Stimulated activated CD4-positive, alpha-beta T cell treated with anti-CD3 and anti-CD28 coated beads, Interleukin-12 subunit alpha, Interleukin-12 subunit beta, amount 100 ng/mL, for 24 hours (primary cell): ENCODE measurements at regions not wholly inside any gene's neighbourhood (a gene's known extent, or its start where the extent isn't known, plus 50 kb on each side); places are given as distances from the start of the nearest gene placed in this dataset.

Experiments used
- DNase-seq, 2 experiments: peaks; one replicate each; pipeline ENCODE4 v3.0.0-alpha.2; 2020; ENCODE audit warnings: low read depth in 2 of 2

DNA sequence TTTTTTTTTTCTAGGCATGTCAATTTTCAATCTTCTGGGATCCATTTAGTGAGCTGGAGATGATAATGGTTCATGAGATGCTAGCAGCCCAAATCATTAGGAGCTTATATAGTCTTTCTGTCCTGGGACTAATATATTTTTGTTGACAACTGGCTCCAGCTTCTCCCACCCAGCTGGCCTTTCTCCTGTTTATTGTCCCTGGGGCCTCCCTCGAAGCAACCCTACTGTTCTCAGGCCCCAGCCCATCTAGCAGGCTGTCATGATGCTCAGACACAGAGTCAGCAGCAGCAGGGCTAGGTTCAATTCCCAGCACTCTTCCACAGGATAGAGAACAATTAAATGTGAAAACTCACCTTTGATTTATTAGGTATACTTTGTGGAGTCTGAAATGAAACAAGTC, 127.6 kb upstream of the MID1 start:
- no peak for DNase-seq

DNA sequence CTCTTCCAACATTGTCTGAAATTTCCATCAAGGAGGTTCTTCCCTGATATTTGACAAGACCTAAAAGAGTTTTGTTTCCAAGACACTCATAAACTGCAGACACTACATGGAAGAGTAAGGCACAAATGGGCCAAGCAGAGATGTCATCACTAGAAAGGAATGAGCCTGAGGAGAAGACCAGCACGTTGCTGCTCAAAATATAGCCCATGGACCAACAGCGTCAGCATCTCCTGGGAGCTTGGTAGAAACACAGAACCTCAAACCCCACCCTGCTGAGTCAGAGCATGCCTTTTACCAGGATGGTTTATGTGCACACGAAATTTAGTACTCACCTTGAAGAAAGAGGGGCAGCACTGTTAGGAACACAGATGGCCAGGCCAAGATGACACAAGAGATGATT, 128.7 kb upstream of the MID1 start:
- DNase-seq, result no peak

DNA sequence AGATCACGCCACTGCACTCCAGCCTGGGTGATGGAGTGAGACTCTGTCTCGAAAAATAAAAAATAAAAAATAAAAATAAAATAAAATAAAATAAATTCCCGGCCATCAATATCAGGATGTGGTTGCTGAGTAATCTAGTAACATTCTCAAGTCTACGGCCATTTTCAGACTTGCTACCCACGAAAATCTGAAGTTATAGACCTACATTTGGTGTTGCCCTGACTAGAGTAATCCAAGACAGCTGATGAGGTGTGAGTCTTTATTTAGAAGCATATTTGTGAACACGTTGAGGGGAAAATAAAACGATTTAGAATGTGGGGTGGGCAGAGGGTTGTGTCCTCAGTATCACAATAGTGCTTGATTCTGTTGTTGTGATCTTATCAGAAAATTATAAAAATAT, 130.2 kb upstream of the MID1 start:
- no peak for DNase-seq

DNA sequence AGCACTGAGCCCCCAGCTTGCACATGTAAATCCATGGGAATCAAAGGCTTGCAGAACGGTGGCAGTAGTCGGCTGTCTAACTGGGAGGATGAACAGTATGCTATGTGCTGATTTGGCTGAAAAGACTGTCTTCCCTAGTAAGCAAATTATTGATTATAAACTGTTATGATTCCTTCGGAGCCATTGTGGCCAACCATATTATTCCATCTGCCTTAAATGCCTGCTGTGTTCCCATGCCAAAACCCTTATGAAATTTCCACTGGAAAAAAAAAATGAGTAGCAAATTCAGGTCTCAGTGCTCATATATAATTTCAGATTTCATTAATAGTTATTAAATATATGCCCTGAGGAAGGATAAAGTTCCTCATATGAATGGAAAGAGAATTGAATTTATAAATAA, 132.7 kb upstream of the MID1 start:
- no peak for DNase-seq

DNA sequence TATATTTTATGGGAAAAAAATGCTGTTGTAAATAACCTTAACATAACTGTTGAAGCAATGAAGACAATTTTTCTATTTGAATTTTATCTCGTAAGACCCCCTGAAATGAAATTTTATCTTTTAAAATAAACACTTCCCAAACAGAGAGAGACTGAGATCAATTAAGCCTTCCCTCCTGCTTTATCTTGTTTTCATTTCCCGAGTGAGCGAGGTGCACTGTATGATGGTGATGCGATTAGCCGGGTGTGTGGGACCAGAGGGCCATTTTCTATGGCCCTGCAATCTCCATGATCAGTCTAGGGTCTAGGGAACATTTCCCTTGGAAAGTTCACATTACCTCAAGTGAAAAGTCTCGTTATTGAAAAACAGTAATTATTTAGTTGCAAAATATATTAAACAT, 134.1 kb upstream of the MID1 start:
- DNase-seq, result no peak

DNA sequence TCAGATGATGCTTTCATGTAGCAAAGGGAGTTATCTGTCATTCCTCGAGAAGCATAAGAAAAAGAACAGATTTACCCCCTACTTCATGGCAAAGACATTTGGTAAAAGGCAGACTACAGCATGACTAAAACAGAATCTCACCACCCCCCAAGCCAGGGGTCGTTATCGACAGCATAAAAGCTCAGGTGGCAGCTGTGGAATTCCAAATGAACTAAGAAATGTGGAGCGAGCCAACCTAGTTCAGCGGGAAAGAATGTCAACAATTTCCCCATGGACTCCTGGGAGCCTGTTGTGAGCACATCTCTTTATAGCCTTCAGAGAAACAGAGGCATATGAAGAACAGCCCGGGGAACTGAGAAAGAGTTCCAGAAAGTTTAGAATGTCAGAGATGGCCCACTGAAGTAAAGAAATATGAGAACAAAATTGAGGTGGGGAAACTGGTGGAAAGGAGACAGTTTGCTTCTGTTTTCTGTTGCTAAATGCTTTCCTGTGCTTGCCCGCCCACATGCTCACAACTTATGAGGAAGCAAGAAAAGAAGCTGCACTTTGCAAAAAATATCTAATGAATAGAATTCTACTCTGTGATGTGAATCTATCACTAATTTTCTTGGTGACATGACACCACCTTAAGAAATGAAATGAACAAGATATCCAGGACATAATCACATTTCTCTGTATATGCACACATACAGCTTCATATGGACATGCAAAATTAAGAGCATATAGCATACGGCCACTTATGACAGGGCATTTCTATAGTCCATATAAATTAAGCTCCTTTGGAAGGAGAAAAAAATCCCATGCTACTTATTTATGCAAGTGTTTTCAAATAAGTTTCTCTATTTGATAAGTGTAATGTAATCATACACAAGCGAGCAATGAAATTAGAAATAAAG, 135.3 kb upstream of the MID1 start:
- no peak for DNase-seq

DNA sequence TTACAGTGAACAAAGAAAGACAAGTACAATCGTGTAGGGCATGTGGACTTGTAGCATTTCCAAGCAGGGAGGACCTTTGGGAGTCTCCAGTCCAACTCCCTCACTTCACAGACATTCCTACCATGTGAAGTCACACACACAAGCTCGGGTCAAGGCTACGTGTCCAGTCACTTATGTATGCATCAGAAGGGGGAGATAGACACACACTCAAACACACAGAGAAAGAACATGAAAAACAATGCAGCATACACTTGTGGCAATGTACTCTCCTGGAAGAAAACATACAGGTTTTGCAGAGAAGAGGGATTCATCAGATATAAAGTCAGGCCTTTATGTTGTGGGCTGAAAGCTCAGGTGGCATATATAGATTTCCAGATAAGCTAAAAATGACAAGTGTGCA, 136.1 kb upstream of the MID1 start:
- DNase-seq, result no peak

DNA sequence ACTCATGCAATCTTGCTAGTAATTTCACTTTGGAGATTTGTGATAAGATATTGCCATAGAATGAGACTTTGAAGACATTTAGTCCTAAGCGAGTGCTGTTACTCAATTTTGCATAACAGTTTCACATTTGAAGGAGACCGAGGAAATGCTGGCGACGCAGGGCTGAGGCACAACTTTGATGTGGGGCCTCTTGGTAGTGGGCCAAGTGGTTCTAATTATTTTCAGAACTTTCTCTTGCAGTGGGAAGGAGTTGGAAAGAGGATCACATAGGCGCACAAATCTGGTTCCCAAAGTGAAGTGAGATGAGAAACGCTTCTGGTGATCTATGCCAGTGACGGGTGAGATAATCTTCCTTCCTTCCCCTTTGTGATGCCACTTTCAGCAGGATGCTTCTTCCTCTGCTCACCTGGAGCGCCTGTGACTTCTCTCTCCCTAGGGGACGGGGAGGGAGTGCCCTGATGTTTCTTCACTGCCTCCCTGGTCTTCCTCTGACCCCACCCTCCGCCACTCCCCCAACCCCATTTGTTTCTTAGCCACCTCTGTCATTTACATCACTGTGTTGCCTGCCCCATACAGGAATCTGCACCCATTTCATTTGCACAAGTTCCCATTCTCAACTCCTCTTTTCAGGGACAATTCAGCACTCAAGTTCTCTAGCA, 138.9 kb upstream of the MID1 start:
- DNase-seq, result no peak

DNA sequence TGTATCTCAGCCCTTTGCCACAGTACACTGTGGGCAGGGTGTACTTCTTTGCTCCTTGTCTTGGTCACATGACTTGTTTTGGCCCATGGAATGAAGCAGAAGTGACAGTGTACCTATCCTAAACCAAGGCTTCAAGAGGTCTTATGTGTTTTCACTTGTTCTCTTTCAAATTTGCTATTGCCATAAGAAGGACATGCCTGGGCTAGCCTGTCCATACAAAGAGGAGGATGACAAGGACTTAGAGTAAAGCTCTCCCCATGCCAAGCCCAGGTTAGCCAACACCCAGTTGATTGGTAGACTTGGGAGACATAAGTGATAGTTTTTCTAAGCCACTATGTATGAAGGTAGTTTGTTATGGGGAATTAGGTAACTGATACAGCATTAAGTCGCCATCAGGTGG, 141.1 kb upstream of the MID1 start:
- DNase-seq, result no peak

DNA sequence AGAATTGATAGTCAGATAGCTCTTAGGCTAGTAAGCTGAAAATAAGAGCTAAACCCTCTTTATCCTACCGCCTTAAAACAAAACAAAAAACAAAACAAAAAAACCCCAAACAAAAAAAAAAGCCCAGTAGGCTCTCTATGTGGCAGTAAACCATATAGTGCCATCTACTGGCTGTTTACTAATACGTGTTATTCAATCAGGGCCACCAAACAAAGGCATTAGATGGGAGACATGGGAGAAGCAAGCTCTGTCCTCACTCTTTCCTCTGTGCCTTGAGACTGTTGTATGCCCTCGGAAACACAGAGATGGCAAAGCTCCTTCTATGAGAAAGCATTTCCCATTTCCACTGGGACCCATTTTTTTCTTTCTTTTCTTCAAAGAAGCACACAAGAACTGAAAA, 148.8 kb upstream of the MID1 start:
- DNase-seq, result no peak

DNA sequence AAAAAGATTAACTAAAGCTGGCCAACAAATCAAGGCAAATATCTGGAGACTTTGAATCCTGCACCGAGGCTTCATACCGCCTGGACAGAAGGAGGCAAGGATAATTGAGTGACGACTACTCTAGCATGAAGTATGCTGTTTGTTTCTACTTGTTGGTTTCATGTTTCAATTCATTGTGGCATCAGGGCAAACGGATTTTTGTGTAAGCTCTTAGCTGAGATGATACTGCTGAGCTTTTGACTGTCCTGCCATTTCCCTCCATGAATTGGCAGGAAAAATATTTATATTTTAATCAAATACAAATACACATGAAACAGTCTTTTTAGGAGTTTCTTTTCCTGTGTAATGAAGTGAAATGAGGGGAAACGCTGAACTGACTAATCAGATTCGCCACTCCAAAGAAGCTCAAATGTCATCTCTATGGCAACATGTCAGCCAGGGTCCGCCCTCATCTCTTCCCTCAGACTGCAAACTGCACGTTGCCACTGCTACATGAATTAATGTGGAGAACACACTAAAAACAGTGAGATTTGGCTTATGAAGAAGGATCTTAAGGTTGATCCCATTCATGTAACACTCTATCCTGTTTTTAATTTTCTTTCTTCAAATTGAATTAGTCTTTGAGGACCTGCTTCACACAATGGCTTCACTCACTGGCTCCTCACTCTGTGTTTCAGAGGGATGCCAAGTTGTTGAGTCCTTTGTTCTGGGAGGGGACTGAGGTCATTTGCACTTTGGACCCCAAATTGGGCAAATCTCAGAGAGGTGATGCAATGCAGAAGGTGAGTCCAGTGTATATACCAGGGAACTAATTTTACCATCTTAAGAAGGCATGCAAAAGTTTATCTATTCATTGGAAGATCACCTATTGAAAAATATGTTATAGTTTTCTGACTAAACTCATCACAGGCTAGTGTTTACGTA, 149.6 kb upstream of the MID1 start:
- DNase-seq, result no peak

DNA sequence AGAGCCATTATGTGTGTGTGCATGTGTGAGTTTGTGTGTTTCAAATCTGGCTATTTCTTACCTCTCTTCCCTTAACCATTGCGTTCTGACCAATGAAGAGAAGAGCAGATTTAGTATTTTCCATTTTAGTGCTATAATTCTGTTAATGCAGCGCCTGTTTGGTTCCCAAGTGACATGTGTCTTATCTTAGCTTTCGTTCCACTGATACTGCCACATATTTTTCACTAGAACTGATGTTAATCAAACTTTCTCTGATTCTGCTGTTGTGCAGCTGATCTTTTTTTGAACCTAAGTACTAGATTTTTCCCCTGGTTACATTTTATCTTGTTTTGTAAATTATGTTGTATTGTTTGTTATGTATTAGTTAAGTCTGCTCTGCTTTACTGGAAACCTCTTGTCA, 152.9 kb upstream of the MID1 start:
- no peak for DNase-seq

DNA sequence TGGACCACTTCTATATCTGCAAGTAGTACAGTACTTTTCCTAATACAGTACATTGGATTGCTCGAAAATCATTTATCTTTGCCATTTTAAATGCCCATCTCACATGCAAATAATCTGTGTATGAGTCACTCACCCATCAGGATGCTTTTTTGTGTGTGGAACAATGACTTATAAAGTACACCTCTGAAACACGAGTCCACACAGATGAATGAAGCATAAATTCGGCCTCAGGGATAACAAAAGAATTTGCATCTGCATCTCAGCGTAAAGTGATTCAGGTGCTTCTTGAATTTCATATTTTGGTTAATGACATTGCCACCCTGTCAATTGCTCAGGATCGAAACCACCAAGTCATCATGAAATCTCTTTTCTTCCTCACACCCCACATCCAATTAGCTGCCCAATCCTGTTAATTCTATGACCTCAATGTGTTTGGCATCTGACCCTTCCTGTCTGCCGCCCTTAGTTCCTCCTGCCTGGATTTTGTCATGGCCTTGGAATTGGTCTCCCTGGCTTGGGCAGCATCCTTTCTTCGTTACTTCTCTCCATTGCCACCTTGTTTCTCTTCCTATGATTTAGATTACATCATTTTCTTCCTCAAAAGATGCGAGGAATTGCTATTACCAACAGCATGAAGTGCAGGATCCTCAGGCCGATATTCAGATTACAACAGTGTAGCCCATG, 161.6 kb upstream of the MID1 start:
- no peak for DNase-seq

DNA sequence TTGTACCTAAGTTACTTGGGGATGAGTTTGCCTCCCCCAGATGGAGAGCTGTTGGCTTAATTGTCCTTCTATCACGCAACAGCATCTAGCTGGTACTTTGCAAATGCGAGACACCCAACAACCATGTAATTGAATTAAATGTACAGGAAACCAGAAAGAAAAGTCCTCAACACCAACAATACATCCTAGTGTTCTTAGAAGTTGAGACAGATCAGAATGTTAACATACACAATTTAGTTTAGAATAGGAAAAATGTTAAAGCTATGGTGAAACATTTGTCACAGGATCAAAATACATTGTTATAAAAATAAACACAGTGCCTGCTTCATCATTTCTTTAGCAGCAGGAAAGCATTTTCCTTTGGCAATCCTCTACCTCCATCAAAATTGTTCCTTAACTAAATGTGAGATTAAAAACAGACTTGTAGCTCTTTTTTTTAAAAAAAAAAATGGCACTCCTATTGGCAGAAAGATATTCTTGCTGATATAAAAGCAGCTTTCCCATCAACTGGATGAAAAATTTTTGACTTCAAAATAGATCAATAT, 163.1 kb upstream of the MID1 start:
- no peak for DNase-seq

DNA sequence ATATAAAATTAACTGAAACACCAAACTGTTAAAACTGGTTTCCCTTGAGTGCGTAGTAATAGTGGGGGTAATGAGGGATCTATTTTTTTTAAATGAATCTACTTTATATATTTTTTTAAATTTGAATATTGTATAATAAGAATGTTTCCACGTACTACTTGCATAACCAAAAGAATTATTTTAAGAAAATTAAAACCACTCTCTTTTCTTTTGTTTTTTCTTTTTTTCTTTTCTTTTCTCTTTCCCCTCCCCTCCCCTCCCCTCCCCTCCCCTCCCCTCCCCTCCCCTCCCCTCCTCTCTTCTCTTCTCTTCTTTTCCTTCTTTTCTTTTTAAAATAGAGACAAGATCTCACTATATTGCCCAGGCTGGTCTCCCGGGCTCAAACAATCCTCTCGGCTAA, 166.9 kb upstream of the MID1 start:
- DNase-seq, result no peak

DNA sequence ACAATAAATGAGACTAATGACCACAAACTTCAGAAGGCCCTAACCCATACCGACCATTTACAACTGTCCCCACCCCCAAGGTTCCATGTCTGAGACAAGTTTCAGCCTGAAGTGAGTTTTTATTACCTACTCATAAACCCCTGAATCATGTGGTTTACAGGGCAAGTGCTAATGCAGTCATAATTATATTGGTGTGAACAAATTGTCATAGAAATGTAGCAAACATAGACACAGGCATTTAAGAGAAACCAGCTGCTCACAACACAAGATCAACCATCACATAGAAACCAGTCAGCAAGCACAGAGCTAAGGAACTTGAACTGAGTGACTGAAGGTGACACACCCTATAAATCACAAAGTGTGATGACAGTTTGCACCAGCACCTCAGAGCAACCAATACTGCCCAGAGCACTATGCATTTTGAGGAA, 173.8 kb upstream of the MID1 start:
- DNase-seq, result no peak

DNA sequence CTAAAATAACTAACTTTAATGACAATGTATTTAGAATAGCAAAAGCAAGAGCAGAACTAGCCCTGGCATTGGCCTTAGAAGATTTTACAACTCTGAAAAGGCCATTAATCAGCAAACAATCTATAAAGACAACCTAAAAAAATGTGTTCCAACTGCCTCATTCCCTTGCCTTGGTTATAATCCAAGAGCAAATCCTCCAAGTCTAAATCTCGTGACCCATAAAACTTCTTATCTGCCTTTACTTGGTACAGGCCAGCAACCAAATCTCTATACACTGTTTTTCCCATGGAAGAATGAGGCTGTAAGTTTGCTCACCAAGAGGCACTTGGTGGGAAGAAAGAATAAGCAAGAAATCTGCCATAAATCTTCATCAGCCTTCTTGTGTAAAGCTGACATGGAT, 175.3 kb upstream of the MID1 start:
- no peak for DNase-seq

DNA sequence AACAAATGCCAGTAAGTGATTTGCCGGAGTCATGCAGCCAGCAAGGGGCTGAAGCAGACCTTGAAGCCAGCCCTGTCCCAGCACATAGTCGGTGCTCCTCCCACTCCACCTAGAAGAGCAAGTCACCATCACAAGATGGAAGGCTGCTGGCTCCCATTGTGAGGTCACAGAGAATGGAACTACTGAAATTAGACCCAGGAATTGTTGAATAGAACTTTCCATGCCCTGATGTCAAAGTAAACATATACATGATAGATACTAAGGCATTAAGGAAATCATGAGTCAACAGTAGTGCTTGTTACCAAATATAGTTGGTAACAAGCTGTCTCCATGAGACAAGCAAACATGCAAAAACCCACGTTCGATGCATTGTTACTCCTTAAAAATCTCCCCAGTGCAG, 177.1 kb upstream of the MID1 start:
- no peak for DNase-seq

DNA sequence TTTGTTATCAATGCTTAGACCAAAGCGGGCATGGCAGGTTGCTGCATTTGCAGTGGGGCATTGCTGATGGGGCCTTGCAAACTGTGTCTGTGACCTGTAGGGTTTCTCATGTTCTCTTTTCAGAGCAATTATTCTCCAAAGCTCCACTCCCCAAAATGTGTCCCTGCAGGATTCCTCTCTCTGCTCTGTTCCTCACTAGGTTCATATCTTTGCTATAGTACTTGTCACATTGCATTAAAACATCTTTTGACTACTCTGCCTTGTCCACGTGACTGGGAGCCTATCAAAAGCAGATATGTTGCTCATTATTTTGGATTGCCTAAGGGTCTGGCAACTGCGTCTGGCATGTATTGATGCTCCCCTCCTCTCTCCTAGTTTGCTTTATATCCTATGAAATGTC, 177.7 kb upstream of the MID1 start:
- no peak for DNase-seq

DNA sequence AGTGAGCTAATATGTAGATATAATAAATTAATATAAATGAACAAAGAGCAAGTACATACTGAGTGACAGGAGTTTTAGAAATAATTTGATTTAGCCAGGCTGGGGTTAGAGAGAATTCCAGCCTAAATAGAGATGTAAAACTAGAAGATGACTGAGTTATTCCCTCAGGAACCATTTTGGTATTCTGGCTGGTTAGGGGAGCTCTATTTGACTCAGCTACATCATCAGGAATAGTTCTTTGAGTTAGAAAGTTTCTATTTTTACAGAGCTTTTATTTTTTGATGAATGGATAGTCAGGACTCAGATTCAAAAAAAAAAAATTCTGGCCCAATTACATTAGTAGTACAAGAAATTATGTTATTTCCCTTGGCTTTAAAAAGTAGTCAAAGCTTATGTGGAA, 180.4 kb upstream of the MID1 start:
- DNase-seq, result no peak

DNA sequence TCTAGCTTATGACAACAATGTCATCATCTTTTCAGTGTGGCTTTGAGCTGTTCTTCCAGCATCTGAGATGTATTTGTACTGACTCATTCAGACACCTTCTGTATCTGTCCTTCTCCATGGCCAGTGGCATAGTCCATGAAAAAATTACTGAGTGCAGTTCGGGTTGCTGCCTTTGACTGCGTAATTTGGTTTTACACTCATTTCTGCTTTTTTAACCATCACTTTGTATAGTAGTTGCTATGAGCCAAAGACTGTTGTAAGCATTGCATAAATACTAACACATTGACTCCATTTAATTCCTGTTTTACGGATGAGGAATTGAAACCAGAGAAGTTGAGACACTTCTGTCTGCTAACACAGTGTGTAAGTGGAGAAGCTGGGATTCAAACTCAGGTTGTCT, 190.7 kb upstream of the MID1 start:
- no peak for DNase-seq

DNA sequence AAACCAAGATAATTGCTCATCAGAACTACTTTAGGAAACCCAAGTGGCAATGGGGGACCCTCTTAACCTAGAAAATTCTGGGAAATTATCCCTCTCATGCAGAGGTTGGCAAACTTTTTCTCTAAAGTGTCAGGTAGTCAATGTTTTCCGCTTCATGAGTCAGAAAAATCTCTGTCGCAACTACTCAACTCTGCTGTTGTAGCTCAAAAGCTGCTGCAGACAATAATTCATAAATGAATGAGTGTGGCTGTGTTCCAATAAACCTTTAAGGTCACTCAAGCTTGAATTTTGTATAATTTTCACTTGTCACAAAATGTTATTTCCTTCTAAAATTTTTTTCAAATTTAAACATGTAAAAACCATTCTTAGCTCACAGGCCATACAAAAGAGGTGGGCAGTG, 193.4 kb upstream of the MID1 start:
- no peak for DNase-seq
